Sigmoid colon (tissue), 4 donors: ENCODE measurements at regions not wholly inside any gene's neighbourhood (a gene's known extent, or its start where the extent isn't known, plus 50 kb on each side); places are given as distances from the start of the nearest gene placed in this dataset.

Source experiments
- CTCF ChIP-seq, 4 experiments: fragments of 450-650 bp in 3 of 4; fragments of 200-600 bp in 1 of 4; IDR thresholded peaks; one replicate each; pipeline ENCODE4 v1.5.1; 2016 to 2019; ENCODE audit warnings: antibody characterized with exemption in 4 of 4, mild to moderate bottlenecking in 3 of 4, moderate library complexity in 2 of 4
- EP300 ChIP-seq, 4 donors: sonication (generic); formaldehyde crosslinking; IDR thresholded peaks; one replicate each; pipeline ENCODE4 v1.6.1; 2017; ENCODE audit warnings: antibody characterized with exemption in 4 of 4
- POLR2A ChIP-seq, 2 donors: fragments of 450-650 bp; IDR thresholded peaks; one replicate each; pipeline ENCODE4 v1.6.1; 2016; ENCODE audit warnings: antibody characterized with exemption in 2 of 2, mild to moderate bottlenecking in 2 of 2, moderate library complexity in 2 of 2

DNA sequence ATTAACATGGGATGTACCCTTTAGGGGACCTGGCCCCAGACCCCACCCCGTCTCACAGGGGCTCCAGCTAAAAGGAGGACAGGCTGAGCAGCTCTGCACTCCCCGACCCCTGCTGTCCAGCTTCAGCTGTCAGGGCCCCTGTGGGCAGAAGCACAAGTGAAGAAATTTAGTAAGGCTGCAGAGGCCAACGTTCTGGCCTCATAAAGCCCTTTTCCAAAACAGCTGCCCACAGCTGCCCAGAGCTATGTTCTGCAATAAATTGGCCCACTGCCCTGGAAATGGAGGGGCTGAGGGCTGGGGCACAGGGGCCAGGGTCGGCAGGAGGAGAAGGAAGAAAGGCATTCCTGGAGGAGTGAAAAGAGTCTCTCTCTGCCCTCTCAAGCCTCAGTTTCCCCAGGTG, 357.1 kb downstream of the BCL11B start:
- no peak for TF ChIP-seq POLR2A (IDR thresholded peaks at IDR 0.05)
- TF ChIP-seq CTCF (IDR thresholded peaks at IDR 0.05): no peak
- TF ChIP-seq EP300 (IDR thresholded peaks at IDR 0.05): no peak
